Gastrocnemius medialis (tissue), 4 donors: ENCODE measurements at regions not wholly inside any gene's neighbourhood (a gene's known extent, or its start where the extent isn't known, plus 50 kb on each side); places are given as distances from the start of the nearest gene placed in this dataset.

Source experiments
- ATAC-seq, 2 donors: fragments of 150-250 bp; one replicate each; pipeline ENCODE4 v1.9.1; 2016
- DNase-seq, 2 donors: peaks; one replicate each; pipeline ENCODE4 v3.0.0-alpha.2; 2019
- H3K27ac ChIP-seq, 4 donors: fragments of 200-600 bp; sonication (generic); 1 replicate in 1 of 4; 2 replicates in 3 of 4; pipeline ENCODE4 v1.5.1; 2016 to 2018; ENCODE audit warnings: mild to moderate bottlenecking in 2 of 4, moderate library complexity in 1 of 4
- H3K27me3 ChIP-seq, 3 donors: fragments of 200-600 bp; sonication (generic) in 2 of 3; 1 replicate in 1 of 3; 2 replicates in 2 of 3; pipeline versions ENCODE4 v1.5.1 to v1.6.0; 2016 to 2019; ENCODE audit warnings: mild to moderate bottlenecking in 1 of 3, moderate library complexity in 1 of 3
- H3K36me3 ChIP-seq, 2 donors: fragments of 200-600 bp; sonication (generic) in 1 of 2; one replicate each; pipeline ENCODE4 v1.5.1; 2017 to 2018
- H3K4me1 ChIP-seq, 2 donors: fragments of 200-600 bp; sonication (generic) in 1 of 2; one replicate each; pipeline ENCODE4 v1.5.1; 2016 to 2017; ENCODE audit warnings: mild to moderate bottlenecking in 2 of 2
- H3K4me3 ChIP-seq, 4 donors: fragments of 200-600 bp; sonication (generic) in 3 of 4; 1 replicate in 1 of 4; 2 replicates in 3 of 4; pipeline ENCODE4 v1.5.1; 2016 to 2019; ENCODE audit warnings: mild to moderate bottlenecking in 2 of 4
- H3K9me3 ChIP-seq, 3 donors: fragments of 200-600 bp; sonication (generic) in 2 of 3; 1 replicate in 1 of 3; 2 replicates in 2 of 3; pipeline ENCODE4 v1.5.1; 2016 to 2019
- CTCF ChIP-seq, 5 experiments: fragments of 450-650 bp in 3 of 5; fragments of 200-600 bp in 2 of 5; sonication (generic) in 2 of 5; IDR thresholded peaks in 4 of 5; conservative IDR thresholded peaks in 1 of 5; 1 replicate in 4 of 5; 2 replicates in 1 of 5; pipeline ENCODE4 v1.5.1; 2016 to 2019; ENCODE audit warnings: antibody characterized with exemption in 5 of 5, mild to moderate bottlenecking in 3 of 5, moderate library complexity in 3 of 5
- POLR2A ChIP-seq, 2 donors: fragments of 450-650 bp; IDR thresholded peaks; one replicate each; pipeline ENCODE4 v1.6.1; 2017; ENCODE audit warnings: antibody characterized with exemption in 2 of 2, mild to moderate bottlenecking in 2 of 2, moderate library complexity in 2 of 2
- in situ Hi-C, 4 donors: fragments of 200-750 bp; cut with MboI; loops; one replicate each; pipeline versions ENCODE4 v1.15.0 to v1.8.0; 2017; ENCODE audit warnings: low sequenced_read_pairs in 4 of 4
- intact Hi-C: fragments of 100-400 bp; cut with DNase I; formaldehyde crosslinking; loops from one replicate; pipeline ENCODE4 v1.15.1; 2023; ENCODE audit warnings: low total_unique reads

GRCh38 chr3:103170651-103171050 lies 735.8 kb downstream of the ZPLD1 start:
- ATAC-seq (no peak), DNase-seq (no peak)
- in situ Hi-C loops, result no loop called here
- no peaks in the 10 kb centered on the region for H3K27me3 ChIP-seq
- no peaks in the 10 kb centered on the region for H3K36me3 ChIP-seq
- H3K27ac ChIP-seq, result no peak overlapping the region
- no peaks in the 10 kb centered on the region for H3K9me3 ChIP-seq
- H3K4me3 ChIP-seq, result no peak overlapping the region
- H3K4me1 ChIP-seq, result no peaks in the 10 kb centered on the region
- intact Hi-C loops, result no loop called here
- TF ChIP-seq POLR2A (IDR thresholded peaks at IDR 0.05) (no peak), CTCF (IDR thresholded peaks at IDR 0.05 in 4 of 5, conservative IDR thresholded peaks at IDR 0.05 in 1 of 5) (no peak)

GRCh38 chr3:103173940-103174339 lies 739.1 kb downstream of the ZPLD1 start:
- in situ Hi-C loops, result no loop called here
- H3K27ac ChIP-seq, result no peak overlapping the region

GRCh38 chr3:103181160-103181559 lies 746.3 kb downstream of the ZPLD1 start:
- intact Hi-C loops, result no loop called here
- no peak for DNase-seq
- H3K27ac ChIP-seq, result no peak overlapping the region
- no peak for ATAC-seq
- in situ Hi-C loops, result no loop called here
- no peaks in the 10 kb centered on the region for H3K9me3 ChIP-seq
- no peaks in the 10 kb centered on the region for H3K36me3 ChIP-seq
- no peaks in the 10 kb centered on the region for H3K4me1 ChIP-seq
- no peak overlapping the region for H3K4me3 ChIP-seq
- H3K27me3 ChIP-seq, result no peaks in the 10 kb centered on the region
- TF ChIP-seq POLR2A (IDR thresholded peaks at IDR 0.05), result no peak
- no peak for TF ChIP-seq CTCF (IDR thresholded peaks at IDR 0.05 in 4 of 5, conservative IDR thresholded peaks at IDR 0.05 in 1 of 5)

More at GRCh38 chr3:103173940-103174339, 739.1 kb downstream of the ZPLD1 start:
- H3K4me3 ChIP-seq, result no peak overlapping the region
- H3K27me3 ChIP-seq, result no peaks in the 10 kb centered on the region
- DNase-seq (no peak), ATAC-seq (no peak)
- no peaks in the 10 kb centered on the region for H3K36me3 ChIP-seq
- TF ChIP-seq POLR2A (IDR thresholded peaks at IDR 0.05) (no peak), CTCF (IDR thresholded peaks at IDR 0.05 in 4 of 5, conservative IDR thresholded peaks at IDR 0.05 in 1 of 5) (no peak)
- no peaks in the 10 kb centered on the region for H3K4me1 ChIP-seq
- no peaks in the 10 kb centered on the region for H3K9me3 ChIP-seq
- intact Hi-C loops, result no loop called here

- H3K36me3 ChIP-seq, result no peaks in the 10 kb centered on the region
- no peak overlapping the region for H3K4me3 ChIP-seq
- no peak for TF ChIP-seq CTCF (IDR thresholded peaks at IDR 0.05 in 4 of 5, conservative IDR thresholded peaks at IDR 0.05 in 1 of 5)
- TF ChIP-seq POLR2A (IDR thresholded peaks at IDR 0.05), result no peak
- no peaks in the 10 kb centered on the region for H3K9me3 ChIP-seq
- ATAC-seq (no peak), DNase-seq (no peak)
- no peak overlapping the region for H3K27ac ChIP-seq
- no peaks in the 10 kb centered on the region for H3K4me1 ChIP-seq
- intact Hi-C loops (no loop called here), in situ Hi-C loops (no loop called here)
- no peaks in the 10 kb centered on the region for H3K27me3 ChIP-seq
Observed at GRCh38 chr3:103184772-103185171, 750.0 kb downstream of the ZPLD1 start.

GRCh38 chr3:103189941-103190340 lies 755.1 kb downstream of the ZPLD1 start:
- DNase-seq (no peak), ATAC-seq (no peak)
- Histone ChIP-seq H3K27ac (no peak overlapping the region), H3K36me3 (no peaks in the 10 kb centered on the region), H3K4me1 (no peaks in the 10 kb centered on the region), H3K4me3 (no peak overlapping the region), H3K27me3 (no peaks in the 10 kb centered on the region), H3K9me3 (no peaks in the 10 kb centered on the region)
- intact Hi-C loops (no loop called here), in situ Hi-C loops (no loop called here)
- TF ChIP-seq CTCF (IDR thresholded peaks at IDR 0.05 in 4 of 5, conservative IDR thresholded peaks at IDR 0.05 in 1 of 5) (no peak), POLR2A (IDR thresholded peaks at IDR 0.05) (no peak)
